ENCODE measurements at regions not wholly inside any gene's neighbourhood (a gene's known extent, or its start where the extent isn't known, plus 50 kb on each side); places are given as distances from the start of the nearest gene placed in this dataset.

GRCh38 chr2:185373229-185373628 lies 365.4 kb upstream of the FSIP2 start:
- no peaks in the 10 kb centered on the region for H3K4me1 ChIP-seq (ENCODE audit: control insufficient read depth, insufficient read depth, low read length)
- no peak overlapping the region for H3K56ac ChIP-seq (ENCODE audit: extremely low read depth, insufficient read depth, low read length)
- H2BK5ac ChIP-seq (ENCODE audit: low read depth, low read length, poor library complexity, severe bottlenecking): no peak overlapping the region
- BruUV-seq (replicated peaks): no TSS peak
- no peak overlapping the region for H3K9ac ChIP-seq (ENCODE audit: low read depth, low read length)
- H3K9me3 ChIP-seq (ENCODE audit: control insufficient read depth, insufficient read depth, low read length): peaks cover 13% of the 10 kb centered on the region; the same call in 1 of the 2 replicates
- no peaks in the 10 kb centered on the region for H4K20me1 ChIP-seq (ENCODE audit: insufficient read depth, low read length)
- no peak overlapping the region for H2AK9ac ChIP-seq (replicated peaks; ENCODE audit: low read depth, low read length, poor library complexity)
- no peak overlapping the region for H2AFZ ChIP-seq (replicated peaks; ENCODE audit: low read length, poor library complexity)
- no peaks in the 10 kb centered on the region for H3K27me3 ChIP-seq (ENCODE audit: control insufficient read depth, insufficient read depth, low read length)
- H2BK120ac ChIP-seq (ENCODE audit: low read depth, low read length): no peak overlapping the region
- H3K9me1 ChIP-seq (ENCODE audit: insufficient read depth, low read length): no peaks in the 10 kb centered on the region
- H3K4ac ChIP-seq (ENCODE audit: low read depth, low read length): no peak overlapping the region
- no peak for TF ChIP-seq CHD1 (IDR thresholded peaks at IDR 0.05; ENCODE audit: low read depth, low read length)
- TF ChIP-seq CTCF (conservative IDR thresholded peaks at IDR 0.05; ENCODE audit: low read depth, low read length): no peak
- no peak for TF ChIP-seq SMC3 (IDR thresholded peaks at IDR 0.05; ENCODE audit: low read depth, low read length)
- TF ChIP-seq USF2 (IDR thresholded peaks at IDR 0.05; ENCODE audit: low read depth, low read length): no peak
- no peak for TF ChIP-seq RCOR1 (IDR thresholded peaks at IDR 0.05; ENCODE audit: insufficient replicate concordance, low read length)
- no peak for TF ChIP-seq NFE2L2 (IDR thresholded peaks at IDR 0.05; ENCODE audit: low read depth, low read length)
- TF ChIP-seq CEBPB (IDR thresholded peaks at IDR 0.05; ENCODE audit: low read depth, low read length): no peak
- no peak for TF ChIP-seq MXI1 (IDR thresholded peaks at IDR 0.05; ENCODE audit: borderline replicate concordance, low read depth, low read length)
- TF ChIP-seq BHLHE40 (IDR thresholded peaks at IDR 0.05; ENCODE audit: low read depth, low read length): no peak
- TF ChIP-seq MAFK (IDR thresholded peaks at IDR 0.05; ENCODE audit: low read depth, low read length): no peak
- TF ChIP-seq FOS (IDR thresholded peaks at IDR 0.05; ENCODE audit: low read depth, low read length): no peak
- TF ChIP-seq MAZ (IDR thresholded peaks at IDR 0.05; ENCODE audit: borderline replicate concordance, low read depth, low read length): no peak
- no peak for TF ChIP-seq RFX5 (IDR thresholded peaks at IDR 0.05; ENCODE audit: low read depth, low read length)
- no peak for TF ChIP-seq POLR2A (IDR thresholded peaks at IDR 0.05; ENCODE audit: low read depth, low read length)
- TF ChIP-seq RAD21 (IDR thresholded peaks at IDR 0.05; ENCODE audit: low read length): no peak
- no peaks in the 10 kb centered on the region for H3K36me3 ChIP-seq (ENCODE audit: control insufficient read depth, insufficient read depth, low read length)
- in situ Hi-C loops (cut with MboI; ENCODE audit: low sequenced_read_pairs): no loop called here
- no peak overlapping the region for H4K91ac ChIP-seq (ENCODE audit: insufficient read depth, low read depth, low read length)
- dilution Hi-C loops (cut with HindIII; ENCODE audit: low sequenced_read_pairs, unreplicated experiment): no loop called here
- 50% methylated on average over 2 of the region's 2 CpGs; no CpG with 5 or more reads in 1 of the 2 experiments for WGBS, 2 experiments (ENCODE audit: extremely low coverage in 2 of 2, insufficient read length in 1 of 2)
- ATAC-seq (ENCODE audit: low read depth): no peak
- H2BK20ac ChIP-seq (ENCODE audit: low read depth, low read length): no peak overlapping the region
- ChIA-PET CTCF (no interaction called here), POLR2A (ENCODE audit: unreplicated experiment) (no interaction called here)
- no peak overlapping the region for H4K5ac ChIP-seq (ENCODE audit: low read depth, low read length)
- no peak overlapping the region for H3K27ac ChIP-seq (ENCODE audit: insufficient read depth, low read length)
- no peak overlapping the region for H3K14ac ChIP-seq (replicated peaks; ENCODE audit: low read depth, low read length)
- intact Hi-C loops (cut with micrococcal nuclease): no loop called here
- no peak overlapping the region for H4K8ac ChIP-seq (ENCODE audit: low read depth in 2 of 2, low read length in 2 of 2)
- H2AK5ac ChIP-seq (ENCODE audit: low read depth, low read length): no peak overlapping the region
- H3K18ac ChIP-seq (ENCODE audit: low read depth, low read length): no peak overlapping the region
- H3K23ac ChIP-seq (ENCODE audit: low read depth, low read length): no peak overlapping the region
- H3K79me1 ChIP-seq (ENCODE audit: low read depth in 1 of 2, low read length in 2 of 2): no peaks in the 10 kb centered on the region
- H3K4me3 ChIP-seq (ENCODE audit: insufficient read depth, low read depth, low read length): no peak overlapping the region
- no peak for DNase-seq
- no peak overlapping the region for H3K4me2 ChIP-seq (ENCODE audit: low read depth, low read length)
- H2BK15ac ChIP-seq (ENCODE audit: low read depth, low read length): no peak overlapping the region

All from IMR-90 (cell line).